ENCODE measurements at regions not wholly inside any gene's neighbourhood (a gene's known extent, or its start where the extent isn't known, plus 50 kb on each side); places are given as distances from the start of the nearest gene placed in this dataset.

GRCh38 chr12:25307818-25308217, 57.1 kb upstream of the KRAS start:
- Histone ChIP-seq H4K20me1 (replicated peaks; ENCODE audit: insufficient read depth) (no peaks in the 10 kb centered on the region), H3K27ac (ENCODE audit: low read depth) (no peak overlapping the region)
- peaks cover 3% of the 10 kb centered on the region; the same call in 1 of the 3 replicates for H3K4me1 Mint-ChIP-seq

GRCh38 chr12:25301798-25302197, 51.1 kb upstream of the KRAS start:
- Histone ChIP-seq H3K9me2 (ENCODE audit: insufficient read depth) (no peaks in the 10 kb centered on the region; the same call in 1 of the 2 replicates), H3K27ac (ENCODE audit: low read depth) (no peak overlapping the region), H3K4me2 (no peak overlapping the region), H3F3A (replicated peaks; ENCODE audit: low read depth) (no peaks in the 10 kb centered on the region), H3K4me1 (ENCODE audit: insufficient read depth) (no peaks in the 10 kb centered on the region), H3K4me3 (no peak overlapping the region), H3K27me3 (ENCODE audit: insufficient read depth) (no peaks in the 10 kb centered on the region), H2AFZ (no peak overlapping the region), H3K36me3 (ENCODE audit: insufficient read depth) (no peaks in the 10 kb centered on the region), H3K79me2 (replicated peaks; ENCODE audit: insufficient read depth) (no peaks in the 10 kb centered on the region), H4K20me1 (replicated peaks; ENCODE audit: insufficient read depth) (no peaks in the 10 kb centered on the region)
- peaks cover 2% of the 10 kb centered on the region for H3K27me3 Mint-ChIP-seq (ENCODE audit: insufficient read depth, low read depth, poor library complexity)
- ATAC-seq, result no peak
- H3K27ac Mint-ChIP-seq, result no peak overlapping the region
- no peak for DNase-seq (ENCODE audit: low spot score)
- no peak overlapping the region for H3K4me3 Mint-ChIP-seq
- no peaks in the 10 kb centered on the region for H3K9me3 Mint-ChIP-seq
- no peaks in the 10 kb centered on the region for H3K36me3 Mint-ChIP-seq (ENCODE audit: low read depth)
- TF ChIP-seq ETS1 (IDR thresholded peaks at IDR 0.05) (no peak), ZNF114 (CRISPR knock-in tag; IDR thresholded peaks at IDR 0.05) (no peak), POLR2AphosphoS5 (IDR thresholded peaks at IDR 0.05; ENCODE audit: low read depth) (no peak), STAT1 (IDR thresholded peaks at IDR 0.05; ENCODE audit: unreplicated experiment) (no peak), EZH2phosphoT487 (IDR thresholded peaks at IDR 0.05; ENCODE audit: unreplicated experiment) (no peak), EZH2 (IDR thresholded peaks at IDR 0.05; ENCODE audit: low read depth, unreplicated experiment) (no peak), ZNF462 (CRISPR knock-in tag; IDR thresholded peaks at IDR 0.05) (no peak)
- H3K4me1 Mint-ChIP-seq, result no peaks in the 10 kb centered on the region

More at GRCh38 chr12:25307818-25308217, 57.1 kb upstream of the KRAS start:
- no peaks in the 10 kb centered on the region for H3F3A ChIP-seq (replicated peaks; ENCODE audit: low read depth)
- H3K9me2 ChIP-seq (ENCODE audit: insufficient read depth), result peaks cover 13% of the 10 kb centered on the region; the same call in 1 of the 2 replicates
- H3K79me2 ChIP-seq (replicated peaks; ENCODE audit: insufficient read depth), result no peaks in the 10 kb centered on the region
- H2AFZ ChIP-seq, result no peak overlapping the region
- Mint-ChIP-seq H3K36me3 (ENCODE audit: low read depth) (no peaks in the 10 kb centered on the region), H3K27ac (no peak overlapping the region), H3K9me3 (no peaks in the 10 kb centered on the region), H3K27me3 (ENCODE audit: insufficient read depth, low read depth, poor library complexity) (no peaks in the 10 kb centered on the region), H3K4me3 (no peak overlapping the region)
- DNase-seq (ENCODE audit: low spot score) (no peak), ATAC-seq (no peak)
- H3K36me3 ChIP-seq (ENCODE audit: insufficient read depth), result no peaks in the 10 kb centered on the region
- no peak for TF ChIP-seq EZH2phosphoT487 (IDR thresholded peaks at IDR 0.05; ENCODE audit: unreplicated experiment)
- no peak for TF ChIP-seq POLR2AphosphoS5 (IDR thresholded peaks at IDR 0.05; ENCODE audit: low read depth)
- no peak for TF ChIP-seq JUNB (IDR thresholded peaks at IDR 0.05; ENCODE audit: unreplicated experiment)
- no peak for TF ChIP-seq ETS1 (IDR thresholded peaks at IDR 0.05)
- TF ChIP-seq ZNF331 (CRISPR knock-in tag; IDR thresholded peaks at IDR 0.05; ENCODE audit: low read depth), result no peak
- TF ChIP-seq CREB1 (CRISPR knock-in tag; IDR thresholded peaks at IDR 0.05; ENCODE audit: low read depth), result no peak
- H3K27me3 ChIP-seq (ENCODE audit: insufficient read depth), result no peaks in the 10 kb centered on the region
- H3K4me1 ChIP-seq (ENCODE audit: insufficient read depth), result no peaks in the 10 kb centered on the region
- no peak overlapping the region for H3K4me3 ChIP-seq
- H3K4me2 ChIP-seq, result no peak overlapping the region

All from GM23338 (cell line).